Mesothelial cell of epicardium (in vitro differentiated cells): ENCODE measurements at regions not wholly inside any gene's neighbourhood (a gene's known extent, or its start where the extent isn't known, plus 50 kb on each side); places are given as distances from the start of the nearest gene placed in this dataset.

ENCODE experiments used
- DNase-seq, 2 experiments: peaks; one replicate each; pipeline ENCODE4 v3.0.0; 2021; ENCODE audit warnings: low spot score in 2 of 2; ENCODE audit not compliant: unreplicated experiment in 2 of 2
- H3K27ac Mint-ChIP-seq: 2 replicates; pipeline ENCODE4 v1.8.0; 2021; ENCODE audit warnings: mixed read lengths
- H3K27me3 Mint-ChIP-seq: 2 replicates; pipeline ENCODE4 v1.8.0; 2021; ENCODE audit warnings: low read depth, mixed read lengths
- H3K36me3 Mint-ChIP-seq: 2 replicates; pipeline ENCODE4 v1.8.0; 2021; ENCODE audit warnings: mixed read lengths
- H3K4me1 Mint-ChIP-seq: 2 replicates; pipeline ENCODE4 v1.8.0; 2021; ENCODE audit warnings: mixed read lengths
- H3K4me3 Mint-ChIP-seq: 2 replicates; pipeline ENCODE4 v1.8.0; 2021; ENCODE audit warnings: mild to moderate bottlenecking, moderate library complexity, mixed read lengths
- H3K9me3 Mint-ChIP-seq: 2 replicates; pipeline ENCODE4 v1.8.0; 2021; ENCODE audit warnings: mixed read lengths
- CTCF ChIP-seq: fragments of 200-600 bp; sonication (generic); IDR thresholded peaks from one replicate; pipeline ENCODE4 v1.5.0; 2021; ENCODE audit warnings: antibody characterized with exemption; ENCODE audit not compliant: unreplicated experiment

- Mint-ChIP-seq H3K4me3 (no peak overlapping the region), H3K27me3 (peaks cover 38% of the 10 kb centered on the region), H3K4me1 (no peaks in the 10 kb centered on the region), H3K27ac (no peak overlapping the region), H3K36me3 (no peaks in the 10 kb centered on the region), H3K9me3 (no peaks in the 10 kb centered on the region)
- no peak for TF ChIP-seq CTCF
- DNase-seq: no peak
Measured at GRCh38 chr15:91605576-91605975, 247.9 kb upstream of the SLCO3A1 start.

- no peaks in the 10 kb centered on the region for H3K4me1 Mint-ChIP-seq
- no peak for TF ChIP-seq CTCF
Measured at GRCh38 chr15:91609231-91609630, 244.3 kb upstream of the SLCO3A1 start.

GRCh38 chr15:91609966-91610365 lies 243.5 kb upstream of the SLCO3A1 start:
- Mint-ChIP-seq H3K27ac (no peak overlapping the region), H3K4me3 (no peak overlapping the region), H3K36me3 (no peaks in the 10 kb centered on the region), H3K4me1 (no peaks in the 10 kb centered on the region), H3K27me3 (peaks cover 29% of the 10 kb centered on the region), H3K9me3 (no peaks in the 10 kb centered on the region)
- DNase-seq: no peak
- TF ChIP-seq CTCF: no peak

More at GRCh38 chr15:91609231-91609630, 244.3 kb upstream of the SLCO3A1 start:
- Mint-ChIP-seq H3K27me3 (peaks cover 33% of the 10 kb centered on the region), H3K9me3 (no peaks in the 10 kb centered on the region), H3K27ac (no peak overlapping the region), H3K36me3 (no peaks in the 10 kb centered on the region), H3K4me3 (no peak overlapping the region)
- no peak for DNase-seq

- Mint-ChIP-seq H3K27me3 (peaks cover 29% of the 10 kb centered on the region), H3K9me3 (peaks cover 3% of the 10 kb centered on the region), H3K36me3 (no peaks in the 10 kb centered on the region), H3K4me1 (no peaks in the 10 kb centered on the region), H3K4me3 (no peak overlapping the region), H3K27ac (no peak overlapping the region)
- DNase-seq: no peak
- no peak for TF ChIP-seq CTCF
Measured at GRCh38 chr15:91611561-91612323, 241.8 kb upstream of the SLCO3A1 start.

- no peak for TF ChIP-seq CTCF
- peaks cover 33% of the 10 kb centered on the region for H3K4me1 Mint-ChIP-seq
- H3K36me3 Mint-ChIP-seq: no peaks in the 10 kb centered on the region
- H3K27ac Mint-ChIP-seq: peak overlapping the region; percentile 35
- H3K9me3 Mint-ChIP-seq: peaks cover 17% of the 10 kb centered on the region
- peaks cover 19% of the 10 kb centered on the region for H3K27me3 Mint-ChIP-seq
- no peak overlapping the region for H3K4me3 Mint-ChIP-seq
- no peak for DNase-seq
Measured at GRCh38 chr15:91620229-91620628, 233.3 kb upstream of the SLCO3A1 start.

GRCh38 chr15:91622235-91622634 lies 231.3 kb upstream of the SLCO3A1 start:
- TF ChIP-seq CTCF: no peak
- H3K27me3 Mint-ChIP-seq: peaks cover 19% of the 10 kb centered on the region
- H3K4me3 Mint-ChIP-seq: no peak overlapping the region
- DNase-seq: no peak
- peaks cover 14% of the 10 kb centered on the region for H3K9me3 Mint-ChIP-seq
- no peak overlapping the region for H3K27ac Mint-ChIP-seq
- peaks cover 45% of the 10 kb centered on the region for H3K4me1 Mint-ChIP-seq
- no peaks in the 10 kb centered on the region for H3K36me3 Mint-ChIP-seq
